DOHH2 (cell line): ENCODE measurements at regions not wholly inside any gene's neighbourhood (a gene's known extent, or its start where the extent isn't known, plus 50 kb on each side); places are given as distances from the start of the nearest gene placed in this dataset.
"Not testable (repeated sequence)": the region's sequence is repeated elsewhere in the genome, so short reads cannot be mapped to it uniquely, and the experiment has no call there.

Experiments used
- H3F3A ChIP-seq: fragments of 200-600 bp; sonication (generic), shearing (Covaris generic); 2 replicates; pipeline ENCODE4 v1.6.0; 2016; ENCODE audit warnings: antibody characterized with exemption, mild to moderate bottlenecking; ENCODE audit not compliant: control insufficient read depth, insufficient read depth
- H3K27ac ChIP-seq: fragments of 200-600 bp; sonication (generic); 2 replicates; pipeline ENCODE4 v1.5.1; 2014; ENCODE audit warnings: low read depth, mild to moderate bottlenecking, low read length, moderate library complexity
- H3K27me3 ChIP-seq: fragments of 200-600 bp; sonication (generic); 2 replicates; pipeline ENCODE4 v1.6.1; 2014; ENCODE audit warnings: mild to moderate bottlenecking, low read length, mixed read lengths; ENCODE audit not compliant: control insufficient read depth
- H3K36me3 ChIP-seq: fragments of 200-600 bp; sonication (generic); 2 replicates; pipeline ENCODE4 v1.6.1; 2014; ENCODE audit warnings: mild to moderate bottlenecking, low read length, moderate library complexity, mixed read lengths; ENCODE audit not compliant: control insufficient read depth
- H3K4me1 ChIP-seq: fragments of 200-600 bp; sonication (generic); 2 replicates; pipeline ENCODE4 v1.6.1; 2014; ENCODE audit warnings: mild to moderate bottlenecking, low read length, mixed read lengths; ENCODE audit not compliant: control insufficient read depth
- H3K4me2 ChIP-seq: fragments of 200-600 bp; sonication (generic); 2 replicates; pipeline ENCODE4 v1.6.0; 2014; ENCODE audit warnings: mild to moderate bottlenecking, low read length, moderate library complexity
- H3K4me3 ChIP-seq: fragments of 200-600 bp; sonication (generic); 2 replicates; pipeline ENCODE4 v1.5.1; 2014; ENCODE audit warnings: mild to moderate bottlenecking, low read length, mixed read lengths
- H3K79me2 ChIP-seq: fragments of 200-600 bp; sonication (generic); 2 replicates; pipeline ENCODE4 v1.6.1; 2014; ENCODE audit warnings: mild to moderate bottlenecking, low read length, mixed read lengths; ENCODE audit not compliant: control insufficient read depth
- H3K9me2 ChIP-seq: fragments of 200-600 bp; sonication (generic); replicated peaks from 2 replicates; pipeline ENCODE4 v1.6.1; 2014; ENCODE audit warnings: mild to moderate bottlenecking, low read length, mixed read lengths; ENCODE audit not compliant: control insufficient read depth
- H3K9me3 ChIP-seq: fragments of 200-600 bp; sonication (generic); 2 replicates; pipeline ENCODE4 v1.6.1; 2014; ENCODE audit warnings: antibody characterized with exemption, low read length, mixed read lengths; ENCODE audit not compliant: control insufficient read depth, insufficient read depth
- H4K20me1 ChIP-seq: fragments of 200-600 bp; sonication (generic); 2 replicates; pipeline ENCODE4 v1.6.0; 2014; ENCODE audit warnings: low read depth, mild to moderate bottlenecking, antibody characterized with exemption, low read length, moderate library complexity; ENCODE audit not compliant: control insufficient read depth, insufficient read depth

DNA sequence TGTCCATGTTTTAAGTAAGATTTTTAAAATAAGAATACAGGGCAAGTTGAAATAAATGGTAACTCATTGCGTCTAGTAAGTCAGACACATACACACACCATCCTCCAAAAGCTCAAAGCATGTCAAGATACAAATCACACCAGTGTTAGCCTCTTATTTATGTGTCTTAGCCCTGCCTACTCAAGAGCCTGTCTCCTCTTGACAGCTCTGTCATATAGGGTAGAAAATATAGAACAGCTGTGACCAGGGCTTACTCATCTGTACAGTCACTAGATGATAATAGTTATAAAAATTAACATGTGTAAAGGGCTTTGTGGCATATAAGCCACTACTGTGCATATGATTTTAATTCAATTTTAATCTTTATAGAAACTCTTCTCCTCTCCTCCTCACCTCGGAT is 76.6 kb upstream of the NOTCH2NLA start:
- H3K9me2 ChIP-seq, H3K4me2 ChIP-seq, H3K9me3 ChIP-seq, H3K27me3 ChIP-seq, H3F3A ChIP-seq, H4K20me1 ChIP-seq, H3K4me1 ChIP-seq, H3K4me3 ChIP-seq, H3K36me3 ChIP-seq, H3K27ac ChIP-seq, H3K79me2 ChIP-seq: not testable (repeated sequence)

DNA sequence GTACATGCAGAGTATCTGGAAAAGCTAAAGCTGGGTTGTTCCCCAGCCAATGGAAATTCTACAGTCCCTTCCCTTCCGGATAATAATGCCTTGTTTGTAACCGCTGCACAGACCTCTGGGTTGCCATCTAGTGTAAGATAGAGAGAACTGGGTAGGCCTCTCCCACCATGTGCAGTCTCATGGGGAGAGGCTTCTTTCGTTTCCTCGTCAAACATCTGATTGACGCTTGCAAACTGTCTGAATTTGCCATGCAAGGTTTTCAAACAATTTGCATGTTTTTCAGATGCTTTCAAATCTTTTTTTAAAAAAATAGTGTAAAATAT is 69.7 kb upstream of the NOTCH2NLA start:
- H3K9me3 ChIP-seq, H3K9me2 ChIP-seq, H3K4me1 ChIP-seq, H3K27me3 ChIP-seq, H3K4me3 ChIP-seq, H3F3A ChIP-seq, H3K36me3 ChIP-seq, H3K27ac ChIP-seq, H4K20me1 ChIP-seq, H3K4me2 ChIP-seq, H3K79me2 ChIP-seq: not testable (repeated sequence)

DNA sequence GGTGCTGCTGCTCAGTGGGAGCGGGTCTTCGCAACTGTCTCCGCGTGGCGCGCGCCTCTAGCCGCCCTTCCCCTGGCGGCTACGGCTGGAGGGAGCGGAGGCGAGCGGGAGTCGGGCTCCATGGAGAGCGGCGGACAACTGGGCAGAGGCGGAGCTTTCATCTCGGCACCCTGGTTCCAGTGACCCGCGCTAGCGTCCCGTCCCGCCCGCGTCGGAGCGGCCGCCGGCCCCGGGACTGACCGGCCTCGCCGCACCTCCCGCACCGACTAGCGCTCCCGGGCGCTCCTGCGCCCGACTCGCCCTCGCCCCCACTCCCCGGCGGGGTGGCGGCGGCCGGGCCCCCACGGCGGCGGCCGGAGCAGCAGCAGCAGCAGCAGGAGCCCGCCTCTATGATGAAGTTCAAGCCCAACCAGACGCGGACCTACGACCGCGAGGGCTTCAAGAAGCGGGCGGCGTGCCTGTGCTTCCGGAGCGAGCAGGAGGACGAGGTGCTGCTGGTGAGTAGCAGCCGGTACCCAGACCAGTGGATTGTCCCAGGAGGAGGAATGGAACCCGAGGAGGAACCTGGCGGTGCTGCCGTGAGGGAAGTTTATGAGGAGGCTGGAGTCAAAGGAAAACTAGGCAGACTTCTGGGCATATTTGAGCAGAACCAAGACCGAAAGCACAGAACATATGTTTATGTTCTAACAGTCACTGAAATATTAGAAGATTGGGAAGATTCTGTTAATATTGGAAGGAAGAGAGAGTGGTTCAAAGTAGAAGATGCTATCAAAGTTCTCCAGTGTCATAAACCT is 69.2 kb upstream of the NOTCH2NLA start:
- not testable (repeated sequence) for H3K4me3 ChIP-seq, H3K36me3 ChIP-seq, H3K27me3 ChIP-seq, H3K9me3 ChIP-seq, H3F3A ChIP-seq, H3K79me2 ChIP-seq, H3K4me1 ChIP-seq, H4K20me1 ChIP-seq, H3K9me2 ChIP-seq, H3K27ac ChIP-seq, H3K4me2 ChIP-seq

GRCh38 chr1:146292940-146293936 is 64.4 kb upstream of the NOTCH2NLA start:
- not testable (repeated sequence) for H3K9me2 ChIP-seq, H4K20me1 ChIP-seq, H3K79me2 ChIP-seq, H3K27ac ChIP-seq, H3K4me3 ChIP-seq, H3K4me2 ChIP-seq, H3F3A ChIP-seq, H3K4me1 ChIP-seq, H3K36me3 ChIP-seq, H3K9me3 ChIP-seq, H3K27me3 ChIP-seq

DNA sequence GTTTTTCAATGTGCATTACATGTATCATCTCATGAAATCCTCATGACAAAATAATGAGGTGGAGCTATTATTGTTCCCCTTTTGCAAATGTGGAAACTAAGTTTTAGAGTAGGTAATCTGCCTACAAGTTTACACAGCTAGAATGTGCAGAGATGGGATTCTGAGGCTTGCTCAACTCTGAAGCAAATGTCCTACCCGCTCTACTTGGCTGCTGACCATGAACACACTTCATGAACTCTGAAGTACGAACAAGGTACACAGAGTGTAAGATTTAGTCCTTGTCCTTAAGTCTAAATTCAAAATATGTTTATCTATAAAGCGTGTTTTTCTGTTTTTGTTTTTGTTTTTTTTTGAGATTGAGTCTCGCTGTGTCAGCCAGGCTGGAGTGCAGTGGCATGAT is 63.6 kb upstream of the NOTCH2NLA start:
- not testable (repeated sequence) for H3K36me3 ChIP-seq, H3K4me1 ChIP-seq, H3K9me3 ChIP-seq, H4K20me1 ChIP-seq, H3K4me2 ChIP-seq, H3K27me3 ChIP-seq, H3K9me2 ChIP-seq, H3K4me3 ChIP-seq, H3F3A ChIP-seq, H3K79me2 ChIP-seq, H3K27ac ChIP-seq

- H4K20me1 ChIP-seq, H3K27me3 ChIP-seq, H3K36me3 ChIP-seq, H3K27ac ChIP-seq, H3K9me2 ChIP-seq, H3K4me1 ChIP-seq, H3K4me3 ChIP-seq, H3K9me3 ChIP-seq, H3F3A ChIP-seq, H3K79me2 ChIP-seq, H3K4me2 ChIP-seq: not testable (repeated sequence)
These were observed 59.1 kb upstream of the NOTCH2NLA start for GRCh38 chr1:146287881-146288280.

DNA sequence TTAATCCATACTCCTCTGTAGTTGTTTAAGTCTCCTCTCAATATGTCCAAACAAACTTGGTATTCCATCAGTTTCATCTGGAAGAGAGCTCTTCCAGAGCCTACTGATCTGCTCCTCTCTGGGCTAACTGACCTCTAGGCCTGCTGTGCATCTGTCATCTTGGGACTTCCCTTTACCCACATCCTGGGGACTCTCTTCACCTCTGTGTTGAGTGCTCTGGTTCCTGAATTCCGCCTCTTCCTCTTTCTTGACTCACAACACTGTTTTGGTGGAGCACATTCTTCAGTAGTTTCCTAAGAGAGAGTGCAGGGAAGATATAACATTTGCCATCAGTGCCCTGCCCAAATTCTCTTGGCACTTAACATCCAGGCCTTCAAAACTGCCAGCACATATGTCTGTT is 55.9 kb upstream of the NOTCH2NLA start:
- not testable (repeated sequence) for H3K9me3 ChIP-seq, H3K4me1 ChIP-seq, H3K36me3 ChIP-seq, H3K27me3 ChIP-seq, H3K79me2 ChIP-seq, H3K9me2 ChIP-seq, H3K4me2 ChIP-seq, H3K27ac ChIP-seq, H4K20me1 ChIP-seq, H3K4me3 ChIP-seq, H3F3A ChIP-seq

GRCh38 chr1:146283527-146283880 is 54.7 kb upstream of the NOTCH2NLA start:
- H3K27ac ChIP-seq, H3K4me2 ChIP-seq, H3F3A ChIP-seq, H3K27me3 ChIP-seq, H3K4me3 ChIP-seq, H3K9me2 ChIP-seq, H4K20me1 ChIP-seq, H3K79me2 ChIP-seq, H3K4me1 ChIP-seq, H3K36me3 ChIP-seq, H3K9me3 ChIP-seq: not testable (repeated sequence)
